ENCODE measurements at regions not wholly inside any gene's neighbourhood (a gene's known extent, or its start where the extent isn't known, plus 50 kb on each side); places are given as distances from the start of the nearest gene placed in this dataset.

DNA sequence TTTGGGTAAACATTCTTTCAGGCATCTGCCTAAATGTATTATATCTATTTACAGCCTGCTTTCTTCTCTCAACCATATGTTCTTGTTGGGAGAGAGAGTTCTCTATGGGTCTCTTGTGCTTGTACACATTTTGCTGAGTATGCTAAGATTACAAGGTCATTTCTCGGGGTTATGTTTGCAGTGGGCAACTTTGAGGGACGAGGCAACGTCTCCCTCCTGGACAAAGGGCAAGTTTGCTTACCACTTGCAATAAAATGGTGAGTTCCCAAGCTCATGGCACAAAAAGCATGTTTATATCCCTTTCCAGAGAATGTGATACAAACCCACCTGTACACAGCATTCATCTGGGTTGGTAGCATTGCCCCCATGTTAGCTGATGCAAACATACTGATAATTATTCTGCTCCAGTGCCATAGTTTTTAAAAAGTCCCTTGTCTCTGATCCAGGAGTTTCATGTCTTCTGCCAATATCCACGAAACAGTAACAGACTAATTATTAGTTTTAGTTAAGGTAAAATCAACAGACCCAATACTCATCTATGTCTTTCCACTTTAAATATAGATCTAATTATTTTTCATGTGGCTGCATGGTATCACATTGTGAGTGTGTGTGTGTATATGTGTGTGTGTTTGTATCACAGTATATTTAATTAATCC is 84.2 kb upstream of the MAPK4 start:
- DNase-seq (ENCODE audit: low read depth in 3 of 3, low spot score in 2 of 3), result no peak

DNA sequence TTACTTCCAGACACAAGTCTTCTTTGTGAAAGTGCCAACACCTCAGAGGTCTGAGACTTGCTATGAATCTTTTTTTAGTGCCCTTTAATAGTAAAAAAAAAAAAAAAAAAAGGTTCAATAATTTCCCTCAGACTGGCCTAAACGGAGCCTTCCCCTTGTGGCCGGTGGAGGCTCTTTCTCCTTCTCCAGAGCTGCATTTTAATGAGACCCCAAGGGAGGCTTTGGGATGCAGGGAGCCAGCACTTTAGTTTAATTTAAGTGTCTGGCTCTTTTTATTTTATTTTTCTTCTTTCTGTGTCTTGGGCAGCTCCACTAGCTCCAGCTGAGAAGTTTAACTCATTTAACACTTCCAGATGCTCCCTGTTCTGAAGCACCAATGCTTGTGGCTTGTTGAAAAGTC is 67.8 kb upstream of the MAPK4 start:
- no peak for DNase-seq (ENCODE audit: low read depth in 3 of 3, low spot score in 2 of 3)

DNA sequence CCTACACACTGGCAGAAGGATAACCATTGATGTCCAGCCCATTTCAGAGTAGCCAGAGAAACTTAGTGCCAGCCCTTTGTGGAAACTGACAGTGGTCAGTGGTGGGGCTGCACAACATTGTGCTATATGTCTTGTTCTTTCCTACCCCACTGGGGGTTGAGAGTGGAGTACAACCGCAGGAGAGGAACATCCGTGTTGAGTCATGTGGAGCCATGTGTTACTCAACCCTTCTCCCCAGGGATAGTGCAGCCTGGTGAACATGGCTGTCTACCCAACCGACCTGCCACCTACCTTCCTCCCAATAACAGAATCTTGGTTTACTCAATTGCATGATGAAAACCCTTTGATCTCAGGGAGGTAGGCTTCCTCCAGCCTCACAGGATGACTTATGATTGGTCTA is 65.3 kb upstream of the MAPK4 start:
- no peak for DNase-seq (ENCODE audit: low read depth in 3 of 3, low spot score in 2 of 3)

DNA sequence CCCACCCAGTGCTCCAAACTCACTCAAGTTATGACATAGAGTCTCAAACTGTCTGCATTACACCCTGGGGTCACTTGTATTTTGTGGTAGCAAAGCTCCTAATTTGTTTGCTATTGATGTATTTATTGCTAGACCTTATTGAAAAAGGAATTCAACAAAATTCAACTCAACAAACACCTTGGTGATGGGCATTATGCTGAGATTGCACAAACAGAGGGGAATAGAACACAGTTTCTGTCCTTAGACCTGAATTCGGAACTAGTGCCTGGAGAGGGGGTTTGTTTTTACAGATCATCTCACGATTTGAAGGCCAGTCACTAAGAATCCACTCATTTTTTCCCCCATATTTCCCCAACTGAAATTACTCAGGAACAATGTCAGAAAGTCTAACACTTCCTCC is 53.5 kb upstream of the MAPK4 start:
- DNase-seq (ENCODE audit: low read depth in 3 of 3, low spot score in 2 of 3), result no peak

DNA sequence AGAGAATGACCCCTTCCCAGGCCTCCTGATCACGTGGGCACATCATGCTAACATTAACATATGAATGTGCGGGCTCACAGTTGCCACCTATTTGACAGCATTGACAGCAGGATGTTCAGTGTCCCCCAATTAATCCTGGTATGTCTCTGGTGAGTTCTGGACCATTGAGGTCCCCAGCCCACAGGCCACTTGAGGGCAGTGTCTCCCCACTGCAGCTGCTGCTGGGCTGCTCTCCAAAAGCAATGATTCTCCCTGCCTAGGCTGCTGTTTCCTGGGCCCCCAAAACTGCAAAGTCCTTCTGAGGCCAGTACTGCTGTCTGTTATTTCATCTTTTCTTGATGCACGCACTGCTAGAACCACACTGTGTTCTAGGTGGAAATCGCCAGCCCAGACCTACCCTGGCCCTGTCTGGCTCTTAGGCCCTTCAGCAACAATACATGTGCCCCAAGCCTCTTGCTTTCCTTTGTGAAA is 52.7 kb upstream of the MAPK4 start:
- peak; percentile 36 to 51 (median 41) for DNase-seq (ENCODE audit: low read depth in 3 of 3, low spot score in 2 of 3)

DNA sequence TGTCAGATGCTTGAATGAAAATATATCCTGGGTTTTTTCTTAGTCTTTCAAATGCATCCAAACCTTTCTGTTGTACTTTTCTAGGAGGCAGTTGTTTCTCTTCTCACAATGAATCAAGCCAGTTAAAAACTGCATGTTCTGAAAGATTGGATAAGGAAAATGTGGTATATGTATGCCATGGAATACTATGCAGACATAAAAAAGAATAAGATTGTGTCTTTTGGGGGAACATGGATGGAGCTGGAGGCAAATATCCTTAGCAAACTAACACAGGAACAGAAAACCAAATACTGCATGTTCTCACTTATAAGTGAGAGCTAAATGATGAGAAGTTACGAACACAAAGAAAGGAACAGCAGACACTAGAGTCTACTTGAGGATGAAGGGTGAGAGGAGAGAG is 51.7 kb upstream of the MAPK4 start:
- no peak for DNase-seq (ENCODE audit: low read depth in 3 of 3, low spot score in 2 of 3)

DNA sequence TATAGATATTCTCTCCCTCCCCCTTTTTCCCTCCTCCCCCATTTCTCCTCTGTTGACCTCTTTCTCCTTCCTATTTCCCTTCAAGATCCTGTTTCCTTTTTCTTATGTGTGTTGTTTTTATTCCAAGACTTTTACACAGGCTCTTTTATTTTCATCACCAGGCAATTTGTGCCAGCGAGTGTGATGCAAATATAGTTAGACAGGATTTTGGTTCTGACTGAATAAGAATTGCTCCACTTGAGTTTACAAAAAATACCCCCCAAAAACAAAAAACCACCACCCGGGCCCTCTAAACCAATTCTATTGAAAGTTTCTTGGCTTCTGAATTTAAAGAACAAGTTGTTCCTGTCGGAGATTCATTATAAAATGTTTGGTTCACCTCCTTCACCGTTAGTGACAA is 50.9 kb upstream of the MAPK4 start:
- no peak for DNase-seq (ENCODE audit: low read depth in 3 of 3, low spot score in 2 of 3)
